ENCODE measurements at regions not wholly inside any gene's neighbourhood (a gene's known extent, or its start where the extent isn't known, plus 50 kb on each side); places are given as distances from the start of the nearest gene placed in this dataset.

GRCh38 chr20:48238781-48239180 lies 453.5 kb upstream of the SULF2 start:
- no peak for TF ChIP-seq POLR2A (IDR thresholded peaks at IDR 0.05; ENCODE audit: insufficient read depth in 1 of 2, low read depth in 2 of 2, low read length in 2 of 2)
- no peak for TF ChIP-seq TRIM24 (CRISPR knock-in tag; IDR thresholded peaks at IDR 0.05)
- no peak for TF ChIP-seq FOXK2 (IDR thresholded peaks at IDR 0.05)
- TF ChIP-seq MED1 (CRISPR knock-in tag; IDR thresholded peaks at IDR 0.05), result no peak
- TF ChIP-seq, protein P1, sequence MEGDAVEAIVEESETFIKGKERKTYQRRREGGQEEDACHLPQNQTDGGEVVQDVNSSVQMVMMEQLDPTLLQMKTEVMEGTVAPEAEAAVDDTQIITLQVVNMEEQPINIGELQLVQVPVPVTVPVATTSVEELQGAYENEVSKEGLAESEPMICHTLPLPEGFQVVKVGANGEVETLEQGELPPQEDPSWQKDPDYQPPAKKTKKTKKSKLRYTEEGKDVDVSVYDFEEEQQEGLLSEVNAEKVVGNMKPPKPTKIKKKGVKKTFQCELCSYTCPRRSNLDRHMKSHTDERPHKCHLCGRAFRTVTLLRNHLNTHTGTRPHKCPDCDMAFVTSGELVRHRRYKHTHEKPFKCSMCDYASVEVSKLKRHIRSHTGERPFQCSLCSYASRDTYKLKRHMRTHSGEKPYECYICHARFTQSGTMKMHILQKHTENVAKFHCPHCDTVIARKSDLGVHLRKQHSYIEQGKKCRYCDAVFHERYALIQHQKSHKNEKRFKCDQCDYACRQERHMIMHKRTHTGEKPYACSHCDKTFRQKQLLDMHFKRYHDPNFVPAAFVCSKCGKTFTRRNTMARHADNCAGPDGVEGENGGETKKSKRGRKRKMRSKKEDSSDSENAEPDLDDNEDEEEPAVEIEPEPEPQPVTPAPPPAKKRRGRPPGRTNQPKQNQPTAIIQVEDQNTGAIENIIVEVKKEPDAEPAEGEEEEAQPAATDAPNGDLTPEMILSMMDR (CRISPR knock-in tag; IDR thresholded peaks at IDR 0.05), result no peak
